GM12873 (cell line): ENCODE measurements at regions not wholly inside any gene's neighbourhood (a gene's known extent, or its start where the extent isn't known, plus 50 kb on each side); places are given as distances from the start of the nearest gene placed in this dataset.

ENCODE experiments used
- TF ChIP-seq, protein P1 (sequence below): IDR thresholded peaks from 2 replicates; pipeline ENCODE4 v1.5.1; 2012; ENCODE audit warnings: low read depth, mild to moderate bottlenecking, moderate library complexity, low read length, control low read depth; ENCODE audit not compliant: insufficient read depth; ENCODE audit errors: missing control alignments

DNA sequence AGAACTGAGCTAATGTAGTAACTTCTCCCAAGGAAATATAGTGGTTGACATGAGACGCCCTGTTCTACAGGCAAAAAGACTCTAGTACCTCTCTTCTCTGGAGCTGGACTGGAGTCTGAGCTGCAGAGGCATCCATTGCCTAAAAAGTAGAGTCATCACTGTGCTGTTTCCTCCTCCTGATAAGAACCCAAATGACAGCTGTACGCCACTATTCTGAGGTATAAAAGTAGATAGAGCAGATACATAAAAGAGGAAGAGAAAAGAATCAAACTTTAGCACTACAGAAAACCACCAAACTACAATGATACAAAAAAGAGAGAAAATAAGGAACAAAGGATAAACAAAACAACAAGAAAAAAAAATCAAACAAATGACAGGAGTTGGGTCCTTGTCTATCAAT is 1568.8 kb downstream of the PLA2G4A start:
- TF ChIP-seq, protein P1, sequence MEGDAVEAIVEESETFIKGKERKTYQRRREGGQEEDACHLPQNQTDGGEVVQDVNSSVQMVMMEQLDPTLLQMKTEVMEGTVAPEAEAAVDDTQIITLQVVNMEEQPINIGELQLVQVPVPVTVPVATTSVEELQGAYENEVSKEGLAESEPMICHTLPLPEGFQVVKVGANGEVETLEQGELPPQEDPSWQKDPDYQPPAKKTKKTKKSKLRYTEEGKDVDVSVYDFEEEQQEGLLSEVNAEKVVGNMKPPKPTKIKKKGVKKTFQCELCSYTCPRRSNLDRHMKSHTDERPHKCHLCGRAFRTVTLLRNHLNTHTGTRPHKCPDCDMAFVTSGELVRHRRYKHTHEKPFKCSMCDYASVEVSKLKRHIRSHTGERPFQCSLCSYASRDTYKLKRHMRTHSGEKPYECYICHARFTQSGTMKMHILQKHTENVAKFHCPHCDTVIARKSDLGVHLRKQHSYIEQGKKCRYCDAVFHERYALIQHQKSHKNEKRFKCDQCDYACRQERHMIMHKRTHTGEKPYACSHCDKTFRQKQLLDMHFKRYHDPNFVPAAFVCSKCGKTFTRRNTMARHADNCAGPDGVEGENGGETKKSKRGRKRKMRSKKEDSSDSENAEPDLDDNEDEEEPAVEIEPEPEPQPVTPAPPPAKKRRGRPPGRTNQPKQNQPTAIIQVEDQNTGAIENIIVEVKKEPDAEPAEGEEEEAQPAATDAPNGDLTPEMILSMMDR: no peak

DNA sequence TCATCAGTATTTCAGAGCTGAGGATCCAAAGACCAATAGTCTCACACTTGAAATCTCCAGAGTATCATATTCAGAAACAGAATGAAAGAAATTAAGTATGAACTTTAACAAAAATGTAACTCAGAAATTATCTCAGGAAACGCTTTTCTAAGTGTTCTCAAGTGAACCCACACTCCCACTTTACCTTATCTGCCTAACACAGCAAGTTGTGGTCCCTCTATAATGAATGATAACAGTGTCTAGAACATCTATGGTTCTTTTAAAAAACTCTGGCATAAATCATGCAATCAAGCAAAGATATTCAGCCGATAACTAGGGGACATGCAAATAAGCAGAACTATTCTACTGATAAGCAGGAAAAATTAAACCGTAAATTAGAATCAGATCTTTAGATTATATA is 1574.2 kb downstream of the PLA2G4A start:
- TF ChIP-seq, protein P1: no peak

DNA sequence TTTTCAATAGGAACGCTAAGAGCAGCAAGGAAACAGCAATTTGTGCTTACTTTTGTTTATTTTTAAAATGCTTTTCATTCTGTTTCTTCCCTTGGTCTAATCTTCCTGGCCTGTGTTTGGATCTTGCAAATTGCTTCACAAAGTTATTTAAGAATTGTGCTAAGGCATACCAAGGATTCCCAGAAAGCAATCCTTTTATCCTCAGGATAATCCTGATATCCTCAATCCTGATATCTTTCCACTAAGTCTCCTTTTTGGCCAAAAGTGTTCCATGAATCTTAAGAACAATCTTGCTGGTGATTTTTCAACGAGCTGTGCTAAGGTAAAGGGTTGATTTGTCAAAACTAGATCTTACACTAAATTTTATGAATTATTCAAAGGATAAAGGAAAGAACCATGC is 1577.9 kb downstream of the PLA2G4A start:
- TF ChIP-seq, protein P1: no peak

DNA sequence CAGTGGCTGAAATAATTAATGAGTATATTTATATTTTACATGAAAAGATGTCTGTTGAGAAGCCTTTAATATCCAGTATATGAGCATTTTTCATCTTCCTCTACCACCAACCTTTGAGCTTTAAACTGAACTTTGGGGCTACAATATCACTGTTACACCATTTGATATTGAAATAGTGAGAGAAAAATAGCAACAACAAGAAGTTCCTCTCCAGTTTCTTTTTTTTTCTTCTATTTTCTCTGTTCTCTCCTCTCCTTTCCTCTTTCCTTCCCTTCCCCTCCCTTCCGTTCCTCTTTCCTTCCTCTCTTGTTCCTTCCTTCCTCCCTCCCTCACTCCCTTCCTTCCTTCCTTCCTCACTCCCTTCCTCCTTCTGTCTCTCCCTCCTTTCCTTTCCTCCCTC is 1591.4 kb downstream of the PLA2G4A start:
- TF ChIP-seq, protein P1: no peak

DNA sequence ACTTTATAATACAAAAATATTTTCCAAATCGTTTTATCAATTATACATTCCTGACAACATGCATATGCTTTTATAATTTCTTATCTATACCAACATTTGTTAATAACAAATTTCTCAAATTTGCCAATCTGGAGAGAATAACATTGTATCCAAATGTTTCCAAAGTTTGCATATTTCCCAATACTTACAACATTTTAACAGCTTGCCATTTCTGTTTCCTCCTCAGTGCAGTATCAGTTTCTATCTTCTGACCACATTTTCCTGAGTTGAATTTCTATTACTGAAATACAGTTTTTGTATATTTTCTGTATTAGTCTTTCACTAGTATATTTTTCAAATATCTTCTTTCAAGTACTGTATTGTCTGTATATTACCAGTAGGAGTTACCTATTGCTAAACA is 1594.3 kb downstream of the PLA2G4A start:
- TF ChIP-seq, protein P1: no peak

DNA sequence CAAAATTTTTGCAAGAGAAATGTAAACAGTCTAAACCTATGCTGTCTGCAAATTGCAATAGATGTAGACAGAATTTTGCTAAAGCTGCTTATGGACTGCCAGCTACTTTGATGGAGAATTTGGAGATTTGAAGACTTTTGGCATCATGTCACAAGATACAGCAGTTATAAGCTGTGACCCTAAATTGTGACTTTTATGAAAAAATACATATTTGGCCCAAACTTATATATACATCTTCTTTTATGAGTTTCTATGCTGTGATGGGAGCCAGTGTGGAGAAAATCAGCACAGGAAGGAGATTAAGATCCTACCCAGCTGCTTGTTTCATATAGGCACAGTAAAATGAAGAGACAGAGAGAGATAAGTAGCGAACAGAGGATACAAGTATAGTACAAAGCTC is 1595.4 kb downstream of the PLA2G4A start:
- TF ChIP-seq, protein P1: no peak

DNA sequence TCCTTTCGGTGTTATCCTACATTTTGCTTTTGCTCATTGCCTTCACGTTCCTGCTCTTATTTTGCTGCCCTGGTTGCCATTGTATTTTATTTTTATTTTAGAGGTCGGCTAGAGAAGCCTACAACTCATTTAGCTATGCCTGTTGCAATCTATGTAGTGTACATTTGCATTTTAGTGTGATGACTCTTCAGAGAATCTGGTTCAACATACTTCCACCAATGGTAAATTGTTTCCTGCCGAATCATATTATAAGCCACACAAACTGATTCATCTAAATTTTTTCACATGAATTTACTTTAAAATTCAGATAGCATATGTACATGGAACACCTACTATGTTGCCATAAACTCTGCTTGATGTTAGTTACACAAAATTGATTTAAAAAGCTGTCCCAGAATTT is 1596.9 kb downstream of the PLA2G4A start:
- TF ChIP-seq, protein P1: no peak

DNA sequence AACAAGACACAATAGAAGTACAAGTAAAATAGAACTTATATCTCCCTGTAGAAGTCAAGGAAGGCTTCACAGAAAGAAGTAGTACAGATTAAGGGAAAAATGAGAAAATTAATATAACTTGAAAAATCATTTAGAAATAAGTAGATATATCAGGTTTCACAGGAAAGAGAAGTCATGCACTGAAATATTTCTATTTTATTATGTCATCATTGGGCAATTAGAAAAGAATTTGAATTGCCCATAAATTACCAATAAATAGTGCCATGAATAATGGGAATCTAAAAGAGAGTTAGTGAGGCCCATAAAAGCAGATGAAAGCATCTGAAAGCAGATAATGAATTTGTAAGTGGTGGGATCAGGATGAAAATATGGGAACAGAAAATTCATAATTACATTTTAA is 1597.8 kb downstream of the PLA2G4A start:
- TF ChIP-seq, protein P1: no peak
